ENCODE measurements at regions not wholly inside any gene's neighbourhood (a gene's known extent, or its start where the extent isn't known, plus 50 kb on each side); places are given as distances from the start of the nearest gene placed in this dataset.
A peak's percentile ranks its signal among the peaks of the same experiment; 100 is the strongest.

- Histone ChIP-seq H4K91ac (ENCODE audit: low read depth, low read length) (no peak overlapping the region), H3K14ac (ENCODE audit: low read length) (no peak overlapping the region), H3K79me1 (ENCODE audit: low read length) (no peaks in the 10 kb centered on the region), H3K36me3 (ENCODE audit: control insufficient read depth in 1 of 2, insufficient read depth in 2 of 2, low read length in 2 of 2) (no peaks in the 10 kb centered on the region), H3K4me3 (ENCODE audit: low read depth, low read length) (no peak overlapping the region), H3K79me2 (ENCODE audit: control insufficient read depth, insufficient read depth, low read length, poor library complexity) (no peaks in the 10 kb centered on the region), H2BK120ac (ENCODE audit: insufficient read depth, low read length, poor library complexity) (no peak overlapping the region), H4K12ac (ENCODE audit: low read depth, low read length) (no peak overlapping the region), H3K9me3 (ENCODE audit: insufficient read depth, low read depth, low read length) (no peaks in the 10 kb centered on the region), H2BK5ac (ENCODE audit: low read depth, low read length, poor library complexity) (no peak overlapping the region), H2AFZ (ENCODE audit: insufficient read depth, low read length, poor library complexity) (no peak overlapping the region), H3K18ac (ENCODE audit: low read length) (no peak overlapping the region), H4K8ac (ENCODE audit: low read depth, low read length) (no peak overlapping the region), H3K4ac (ENCODE audit: low read depth, low read length) (no peak overlapping the region), H2BK12ac (ENCODE audit: low read length) (peak overlapping the region; percentile 51), H3K23ac (ENCODE audit: low read length) (no peak overlapping the region), H3K27me3 (ENCODE audit: insufficient read depth, low read length) (no peaks in the 10 kb centered on the region), H2AK5ac (ENCODE audit: low read length) (no peak overlapping the region), H3K27ac (ENCODE audit: low read depth, low read length) (no peak overlapping the region), H3K9ac (ENCODE audit: low read length) (no peak overlapping the region), H3K4me2 (ENCODE audit: low read length) (no peak overlapping the region), H3K4me1 (ENCODE audit: control insufficient read depth in 1 of 2, insufficient read depth in 2 of 2, low read length in 2 of 2) (peaks cover 0 to 13% of the 10 kb centered on the region in 2 experiments)
- WGBS (ENCODE audit: extremely low coverage, insufficient coverage, insufficient read length), result no CpG with 5 or more reads among the region's 6 CpGs
- DNase-seq, result no peak
Measured at GRCh38 chr2:41907141-41907540, 140.7 kb upstream of the PKDCC start.

DNA sequence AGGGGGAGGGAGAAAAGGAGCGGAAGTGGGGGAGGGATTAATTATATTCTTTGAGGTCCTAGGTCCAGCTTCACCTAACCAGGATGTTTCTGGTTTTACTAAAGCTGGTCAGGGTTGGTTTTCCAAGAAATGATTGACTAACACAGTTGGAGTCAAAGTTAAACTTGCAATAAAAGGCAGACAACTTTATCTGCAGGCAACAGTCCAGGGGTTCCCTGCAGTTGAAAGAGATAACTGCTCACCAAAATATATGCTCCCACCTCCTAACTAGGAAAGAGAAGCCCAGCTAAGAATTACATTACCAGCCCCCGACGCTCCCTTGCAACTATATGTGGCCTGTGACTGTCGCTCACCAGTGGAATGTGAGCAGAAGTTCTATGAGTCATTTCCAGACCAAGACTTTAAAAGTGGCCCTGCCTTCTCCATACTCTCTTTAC, 140.0 kb upstream of the PKDCC start:
- no peak overlapping the region for H3K27ac ChIP-seq (ENCODE audit: low read depth, low read length)
- H3K4me3 ChIP-seq (ENCODE audit: low read depth, low read length), result no peak overlapping the region
- no peak overlapping the region for H2BK120ac ChIP-seq (ENCODE audit: insufficient read depth, low read length, poor library complexity)
- no peak overlapping the region for H2AFZ ChIP-seq (ENCODE audit: insufficient read depth, low read length, poor library complexity)
- no peaks in the 10 kb centered on the region for H3K36me3 ChIP-seq (ENCODE audit: control insufficient read depth in 1 of 2, insufficient read depth in 2 of 2, low read length in 2 of 2)
- H4K12ac ChIP-seq (ENCODE audit: low read depth, low read length), result no peak overlapping the region
- no peak overlapping the region for H2BK12ac ChIP-seq (ENCODE audit: low read length)
- H4K91ac ChIP-seq (ENCODE audit: low read depth, low read length), result no peak overlapping the region
- H3K4ac ChIP-seq (ENCODE audit: low read depth, low read length), result no peak overlapping the region
- H3K23ac ChIP-seq (ENCODE audit: low read length), result no peak overlapping the region
- H3K14ac ChIP-seq (ENCODE audit: low read length), result no peak overlapping the region
- no peak overlapping the region for H2AK5ac ChIP-seq (ENCODE audit: low read length)
- peaks cover 0 to 13% of the 10 kb centered on the region in 2 experiments for H3K4me1 ChIP-seq (ENCODE audit: control insufficient read depth in 1 of 2, insufficient read depth in 2 of 2, low read length in 2 of 2)
- H3K79me1 ChIP-seq (ENCODE audit: low read length), result no peaks in the 10 kb centered on the region
- H3K79me2 ChIP-seq (ENCODE audit: control insufficient read depth, insufficient read depth, low read length, poor library complexity), result no peaks in the 10 kb centered on the region
- H3K9ac ChIP-seq (ENCODE audit: low read length), result no peak overlapping the region
- no peak overlapping the region for H3K18ac ChIP-seq (ENCODE audit: low read length)
- no CpG with 5 or more reads among the region's 4 CpGs for WGBS (ENCODE audit: extremely low coverage, insufficient coverage, insufficient read length)
- H4K8ac ChIP-seq (ENCODE audit: low read depth, low read length), result no peak overlapping the region
- no peaks in the 10 kb centered on the region for H3K27me3 ChIP-seq (ENCODE audit: insufficient read depth, low read length)
- peak in 1 of 2 donors; percentile 30 for DNase-seq
- no peaks in the 10 kb centered on the region for H3K9me3 ChIP-seq (ENCODE audit: insufficient read depth, low read depth, low read length)
- no peak overlapping the region for H2BK5ac ChIP-seq (ENCODE audit: low read depth, low read length, poor library complexity)
- H3K4me2 ChIP-seq (ENCODE audit: low read length), result peak overlapping the region; percentile 11

DNA sequence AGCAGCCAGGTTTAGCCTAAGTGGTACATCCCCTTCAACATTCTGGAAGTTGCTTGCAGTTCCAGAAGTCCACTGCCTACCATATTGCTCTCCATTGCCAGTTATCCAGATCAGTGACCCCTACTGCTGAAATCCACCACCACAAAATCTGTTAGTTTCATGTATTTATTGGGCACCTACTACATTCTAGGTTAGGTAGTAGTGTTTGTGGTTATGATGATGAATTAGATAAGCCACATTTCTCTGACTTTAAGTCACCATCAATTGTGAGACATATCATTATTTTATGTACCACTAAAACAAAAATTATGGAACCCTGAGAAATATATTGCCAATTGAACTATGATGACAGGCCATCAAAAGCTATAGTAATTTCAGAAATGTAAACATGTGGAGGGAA, 139.5 kb upstream of the PKDCC start:
- H3K23ac ChIP-seq (ENCODE audit: low read length), result no peak overlapping the region
- H2BK120ac ChIP-seq (ENCODE audit: insufficient read depth, low read length, poor library complexity), result no peak overlapping the region

DNA sequence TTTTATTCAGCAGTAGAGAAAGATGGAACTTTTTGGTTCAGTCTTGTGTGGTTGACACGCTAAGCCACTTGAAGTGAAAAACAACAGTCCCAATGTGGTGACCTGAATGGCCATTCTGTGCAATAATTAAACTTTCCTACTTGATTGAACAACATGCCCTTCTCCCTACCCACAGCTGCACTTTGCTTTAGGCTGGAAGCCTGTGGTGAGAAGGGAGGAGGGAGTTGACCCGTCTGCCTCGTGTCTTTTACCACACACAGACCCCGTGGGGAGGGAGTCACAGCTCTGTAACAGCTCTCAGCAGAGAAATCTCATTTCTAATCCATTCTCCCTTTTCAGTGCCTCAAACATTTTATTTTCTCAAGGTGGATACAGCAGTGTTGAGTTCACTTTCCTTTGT, 138.2 kb upstream of the PKDCC start:
- H3K4ac ChIP-seq (ENCODE audit: low read depth, low read length), result no peak overlapping the region
- no peak overlapping the region for H3K14ac ChIP-seq (ENCODE audit: low read length)
- DNase-seq, result no peak
- H4K8ac ChIP-seq (ENCODE audit: low read depth, low read length), result no peak overlapping the region
- H2BK5ac ChIP-seq (ENCODE audit: low read depth, low read length, poor library complexity), result no peak overlapping the region
- H3K18ac ChIP-seq (ENCODE audit: low read length), result no peak overlapping the region
- H3K27ac ChIP-seq (ENCODE audit: low read depth, low read length), result no peak overlapping the region
- no peak overlapping the region for H2BK12ac ChIP-seq (ENCODE audit: low read length)
- no peak overlapping the region for H4K12ac ChIP-seq (ENCODE audit: low read depth, low read length)
- H3K36me3 ChIP-seq (ENCODE audit: control insufficient read depth in 1 of 2, insufficient read depth in 2 of 2, low read length in 2 of 2), result no peaks in the 10 kb centered on the region
- H3K27me3 ChIP-seq (ENCODE audit: insufficient read depth, low read length), result no peaks in the 10 kb centered on the region
- no peak overlapping the region for H2AFZ ChIP-seq (ENCODE audit: insufficient read depth, low read length, poor library complexity)
- H3K9ac ChIP-seq (ENCODE audit: low read length), result no peak overlapping the region
- H4K91ac ChIP-seq (ENCODE audit: low read depth, low read length), result no peak overlapping the region
- no peak overlapping the region for H3K4me3 ChIP-seq (ENCODE audit: low read depth, low read length)
- H3K9me3 ChIP-seq (ENCODE audit: insufficient read depth, low read depth, low read length), result no peaks in the 10 kb centered on the region
- no peak overlapping the region for H3K4me2 ChIP-seq (ENCODE audit: low read length)
- peaks cover 0 to 15% of the 10 kb centered on the region in 2 experiments for H3K4me1 ChIP-seq (ENCODE audit: control insufficient read depth in 1 of 2, insufficient read depth in 2 of 2, low read length in 2 of 2)
- no peak overlapping the region for H3K23ac ChIP-seq (ENCODE audit: low read length)
- WGBS (ENCODE audit: extremely low coverage, insufficient coverage, insufficient read length), result no CpG with 5 or more reads among the region's 4 CpGs
- H3K79me1 ChIP-seq (ENCODE audit: low read length), result no peaks in the 10 kb centered on the region
- H2BK120ac ChIP-seq (ENCODE audit: insufficient read depth, low read length, poor library complexity), result no peak overlapping the region
- H3K79me2 ChIP-seq (ENCODE audit: control insufficient read depth, insufficient read depth, low read length, poor library complexity), result no peaks in the 10 kb centered on the region
- H2AK5ac ChIP-seq (ENCODE audit: low read length), result no peak overlapping the region

More for the DNA sequence above, 139.5 kb upstream of the PKDCC start:
- Histone ChIP-seq H2AK5ac (ENCODE audit: low read length) (no peak overlapping the region), H2BK12ac (ENCODE audit: low read length) (no peak overlapping the region), H3K4me2 (ENCODE audit: low read length) (no peak overlapping the region), H3K14ac (ENCODE audit: low read length) (no peak overlapping the region), H3K9me3 (ENCODE audit: insufficient read depth, low read depth, low read length) (no peaks in the 10 kb centered on the region), H3K4ac (ENCODE audit: low read depth, low read length) (no peak overlapping the region), H3K4me3 (ENCODE audit: low read depth, low read length) (no peak overlapping the region), H3K36me3 (ENCODE audit: control insufficient read depth in 1 of 2, insufficient read depth in 2 of 2, low read length in 2 of 2) (no peaks in the 10 kb centered on the region), H3K79me2 (ENCODE audit: control insufficient read depth, insufficient read depth, low read length, poor library complexity) (no peaks in the 10 kb centered on the region), H3K4me1 (ENCODE audit: control insufficient read depth in 1 of 2, insufficient read depth in 2 of 2, low read length in 2 of 2) (peaks cover 0 to 13% of the 10 kb centered on the region in 2 experiments), H4K8ac (ENCODE audit: low read depth, low read length) (no peak overlapping the region), H2BK5ac (ENCODE audit: low read depth, low read length, poor library complexity) (no peak overlapping the region), H3K18ac (ENCODE audit: low read length) (no peak overlapping the region), H3K79me1 (ENCODE audit: low read length) (no peaks in the 10 kb centered on the region), H4K12ac (ENCODE audit: low read depth, low read length) (no peak overlapping the region), H2AFZ (ENCODE audit: insufficient read depth, low read length, poor library complexity) (no peak overlapping the region), H3K9ac (ENCODE audit: low read length) (no peak overlapping the region), H3K27me3 (ENCODE audit: insufficient read depth, low read length) (no peaks in the 10 kb centered on the region), H4K91ac (ENCODE audit: low read depth, low read length) (no peak overlapping the region), H3K27ac (ENCODE audit: low read depth, low read length) (no peak overlapping the region)
- DNase-seq, result no peak

All from trophoblast cell (in vitro differentiated cells and primary cell).